GM19324 (cell line): ENCODE measurements at regions not wholly inside any gene's neighbourhood (a gene's known extent, or its start where the extent isn't known, plus 50 kb on each side); places are given as distances from the start of the nearest gene placed in this dataset.
"Not testable (repeated sequence)": the region's sequence is repeated elsewhere in the genome, so short reads cannot be mapped to it uniquely, and the experiment has no call there.

Experiments used
- ATAC-seq: cut with Tn5 transposase; IDR thresholded peaks from one replicate; pipeline ENCODE4 v1.9.1; 2021; ENCODE audit warnings: mild to moderate bottlenecking, moderate library complexity; ENCODE audit not compliant: unreplicated experiment, low FRiP score

DNA sequence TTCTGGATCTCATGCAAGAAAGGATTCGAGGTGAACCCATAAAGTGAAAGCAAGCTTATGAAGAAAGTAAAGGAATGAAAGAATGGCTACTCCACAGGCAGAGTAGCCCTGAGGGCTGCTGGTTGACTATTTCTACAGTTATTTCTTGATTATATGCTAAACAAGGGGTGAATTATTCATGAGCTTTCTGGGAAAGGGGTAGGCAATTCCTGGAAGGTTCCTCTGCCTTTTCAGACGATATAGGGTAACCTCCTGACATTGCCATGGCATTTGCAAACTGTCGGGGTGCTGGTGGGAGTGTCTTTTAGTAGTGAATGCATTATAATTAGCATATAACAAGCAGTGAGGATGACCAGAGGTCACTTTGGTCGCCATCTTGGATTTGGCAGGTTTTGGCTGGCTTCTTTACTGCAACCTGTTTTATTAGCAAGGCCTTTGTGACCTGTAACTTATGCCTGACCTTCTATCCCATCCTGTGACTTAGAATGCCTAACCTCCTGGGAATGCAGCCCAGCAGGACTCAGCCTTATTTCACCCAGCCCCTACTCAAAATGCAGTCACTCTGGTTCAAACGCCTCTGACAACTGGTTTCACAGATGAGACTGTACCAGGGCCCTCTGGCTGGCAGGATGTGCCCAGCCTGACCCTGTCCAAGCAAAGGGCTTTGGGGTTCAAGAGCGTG lies 157.7 kb upstream of the SFSWAP start:
- no peak for ATAC-seq

DNA sequence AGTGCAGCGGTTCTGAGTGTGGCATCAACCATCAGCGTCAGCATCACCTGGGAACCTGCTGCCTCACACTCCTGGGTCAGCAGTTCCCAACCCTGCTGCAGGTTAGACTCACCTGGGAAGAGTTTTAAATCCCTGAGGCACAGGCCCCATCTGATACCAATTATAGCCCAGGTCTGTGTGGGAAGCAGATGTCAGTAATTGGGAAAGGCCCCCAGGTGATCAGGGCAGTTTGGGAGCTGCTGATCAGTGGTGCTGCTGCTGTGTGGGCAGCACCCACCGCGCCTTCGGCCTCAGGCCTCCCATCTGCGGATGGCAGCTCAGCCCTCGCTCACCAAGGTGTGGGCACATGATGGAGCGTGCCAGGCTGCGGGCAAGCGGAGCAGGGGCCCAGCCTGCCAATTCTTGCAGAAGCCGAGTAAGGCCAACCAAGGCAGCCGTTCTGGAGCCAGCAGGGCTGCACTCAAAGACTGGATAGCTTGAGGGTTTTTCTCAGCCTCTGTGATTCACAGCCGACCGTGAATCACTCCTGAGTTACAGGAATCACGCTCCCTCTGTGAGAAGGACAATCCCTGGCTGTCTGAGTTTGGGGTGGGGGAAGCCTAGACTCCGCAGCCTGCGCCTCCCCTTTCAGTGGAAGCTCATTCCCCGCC lies 155.6 kb upstream of the SFSWAP start:
- no peak for ATAC-seq

DNA sequence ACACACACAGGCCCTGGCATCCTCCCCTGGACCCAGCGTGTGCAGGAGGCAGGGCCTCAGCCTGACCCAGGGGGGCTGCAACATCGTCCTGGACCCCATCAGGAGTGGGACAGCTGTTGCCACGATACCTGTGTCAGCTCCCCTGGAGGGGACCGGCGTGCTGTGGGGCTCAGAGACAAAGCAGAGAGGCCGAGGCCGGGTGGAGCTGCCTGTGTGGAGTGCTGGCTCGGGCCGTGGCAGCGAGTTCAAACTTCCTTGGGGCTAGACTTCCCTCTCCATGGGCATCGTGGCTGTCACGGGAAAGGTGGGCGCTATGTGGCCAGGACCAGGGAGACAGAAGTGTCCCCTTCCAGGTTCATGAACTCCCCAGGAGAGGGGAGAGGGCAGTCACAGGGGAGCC lies 155.0 kb upstream of the SFSWAP start:
- ATAC-seq: no peak

DNA sequence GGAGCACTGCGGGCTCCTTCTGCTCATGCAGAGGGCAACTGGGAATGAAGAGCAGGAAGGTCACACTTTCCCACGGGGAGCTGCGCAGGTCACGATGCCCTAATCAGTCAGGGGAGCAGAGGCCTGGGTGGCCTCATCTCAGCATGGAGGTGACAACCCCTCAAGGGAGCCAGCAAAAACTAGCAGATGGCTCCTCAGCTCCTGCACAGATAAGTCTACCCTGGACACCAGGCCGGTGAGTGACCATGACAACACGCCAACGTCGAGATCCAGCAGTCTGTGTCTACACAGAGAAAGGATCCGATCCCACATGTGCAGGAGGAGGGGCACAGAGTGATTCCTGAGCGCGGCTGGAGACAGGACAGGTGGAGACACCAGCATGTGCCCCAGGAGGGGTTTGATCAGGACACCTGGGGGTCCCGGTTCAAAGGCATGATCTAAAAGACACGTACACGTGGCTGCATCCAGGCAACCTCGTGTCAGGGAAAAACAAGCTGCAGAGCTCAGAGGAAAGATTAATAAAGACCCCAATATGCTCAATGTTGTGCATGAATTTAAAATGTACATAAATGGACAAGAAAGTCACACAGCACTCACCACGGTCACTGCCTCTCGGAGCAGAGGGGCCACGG lies 153.7 kb upstream of the SFSWAP start:
- ATAC-seq: no peak

DNA sequence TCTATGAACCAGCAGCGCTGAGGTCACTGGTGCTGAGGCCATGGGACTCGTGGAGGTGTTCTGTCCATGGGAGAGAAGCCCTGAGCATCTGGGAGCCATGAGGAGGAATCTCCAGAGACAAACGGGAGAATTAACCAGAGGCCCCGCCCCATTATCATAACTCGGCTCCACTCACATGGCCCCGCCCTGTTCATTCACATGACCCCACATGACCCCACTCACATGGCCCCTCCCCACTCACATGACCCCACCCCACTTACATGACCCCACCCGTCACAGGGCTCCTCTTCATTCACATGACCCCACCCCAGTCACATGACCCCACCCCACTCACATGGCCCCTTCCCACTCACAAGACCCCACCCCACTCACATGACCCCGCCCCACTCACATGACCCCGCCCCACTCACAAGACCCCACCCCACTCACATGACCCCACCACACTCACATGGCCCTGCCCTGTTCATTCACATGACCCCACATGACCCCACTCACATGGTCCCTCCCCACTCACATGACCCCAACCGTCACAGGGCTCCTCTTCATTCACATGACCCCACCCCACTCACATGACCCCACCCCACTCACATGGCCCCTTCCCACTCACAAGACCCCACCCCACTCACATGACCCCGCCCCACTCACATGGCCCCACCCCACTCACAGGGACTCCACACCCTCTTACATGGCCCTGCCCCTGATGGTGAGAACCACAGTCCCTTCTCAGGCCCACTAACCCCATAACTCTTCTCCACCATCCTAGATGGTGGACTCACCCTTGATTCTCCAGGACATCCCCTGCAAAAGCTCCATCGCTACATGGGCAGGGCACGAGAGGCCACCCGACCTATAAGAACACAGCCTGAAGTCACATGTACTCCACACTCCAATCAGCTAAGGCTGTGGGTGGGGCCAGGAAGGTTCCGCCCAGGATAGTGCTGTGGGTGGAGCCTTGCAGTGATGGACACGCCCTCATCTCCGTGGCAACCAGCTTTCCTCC lies 151.1 kb upstream of the SFSWAP start:
- no peak for ATAC-seq

DNA sequence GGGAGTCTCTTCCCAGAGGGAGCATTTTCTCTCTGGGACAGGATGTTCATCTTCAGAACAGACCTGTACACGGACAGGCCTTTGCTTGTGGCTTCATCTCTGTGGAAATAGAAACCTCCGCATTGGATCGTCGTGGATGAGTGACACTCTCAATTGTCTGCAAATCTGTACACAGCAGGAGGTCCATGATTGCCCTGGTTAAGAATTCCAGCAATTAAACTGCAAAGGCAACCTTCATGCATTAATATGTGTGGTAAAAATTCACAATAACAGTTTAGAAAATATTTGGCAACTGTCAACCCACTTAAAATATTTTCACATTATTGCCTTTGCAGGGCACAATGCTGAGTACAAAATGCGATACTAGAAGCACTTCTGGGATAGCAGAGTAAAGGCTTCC lies 149.8 kb upstream of the SFSWAP start:
- ATAC-seq: no peak

DNA sequence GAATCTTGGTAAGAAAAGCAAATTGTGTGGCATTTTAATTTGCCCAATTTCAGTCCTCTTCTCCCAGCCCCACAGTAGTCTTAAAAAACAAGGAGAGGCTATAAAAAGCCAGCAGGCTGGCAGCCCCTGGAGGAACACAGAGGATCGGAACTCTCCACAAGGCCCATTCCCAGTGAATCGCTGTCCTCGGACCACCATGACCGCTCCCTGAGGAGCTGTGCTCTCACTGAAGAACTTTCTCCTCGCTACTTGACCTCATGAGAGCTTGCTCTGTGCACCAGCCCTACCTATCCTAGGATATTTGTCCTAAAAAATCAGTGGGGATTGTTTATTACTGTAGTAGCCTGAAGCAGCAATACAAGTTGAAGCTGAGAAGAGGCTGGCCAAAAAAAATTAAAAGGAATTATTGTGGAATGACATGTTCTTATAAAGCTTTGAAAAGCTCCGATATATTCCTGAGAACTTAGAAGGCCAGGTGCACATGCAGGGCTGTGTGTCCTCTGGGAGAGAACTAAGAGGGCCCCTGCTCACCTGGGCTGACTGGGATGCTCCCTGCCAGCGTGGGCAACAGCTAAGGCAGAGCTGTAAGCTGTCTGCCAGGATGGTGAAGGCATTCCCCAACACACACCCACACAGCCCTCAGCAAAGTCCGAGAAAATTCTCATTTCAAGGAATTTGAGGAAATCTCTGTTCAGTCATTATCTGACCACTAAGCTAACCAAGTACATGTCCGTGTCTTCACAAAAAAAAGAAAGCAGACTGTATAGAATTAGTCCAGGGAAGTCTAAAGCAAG lies 148.8 kb upstream of the SFSWAP start:
- no peak for ATAC-seq

DNA sequence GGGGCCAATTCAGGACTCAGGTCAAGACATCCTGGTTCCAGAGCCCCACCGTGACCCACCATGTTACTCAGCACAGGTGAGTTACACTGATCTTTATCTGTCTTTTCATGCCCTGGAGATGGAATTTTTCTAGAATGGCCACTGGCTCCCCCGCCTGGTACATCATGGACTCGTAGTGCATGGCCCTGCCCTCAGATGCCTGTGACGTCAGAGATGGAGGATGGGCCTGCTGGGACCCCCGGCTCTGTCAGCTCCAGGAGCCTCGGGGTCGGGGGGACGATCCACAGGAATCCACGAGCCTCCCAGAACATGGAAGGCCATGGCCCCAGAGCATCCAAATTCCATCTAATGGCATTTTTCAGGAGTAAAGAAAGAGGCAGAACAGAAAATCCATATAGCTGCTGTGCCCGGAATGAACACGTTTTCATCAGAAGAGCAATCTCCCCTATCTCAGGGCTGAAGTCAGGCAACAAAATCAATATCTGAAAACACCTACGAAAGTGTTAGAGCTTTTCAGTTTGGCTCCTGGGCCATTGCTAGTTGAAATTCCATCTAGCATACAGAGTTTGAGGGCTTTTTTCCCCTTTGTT lies 146.7 kb upstream of the SFSWAP start:
- ATAC-seq: not testable (repeated sequence)

DNA sequence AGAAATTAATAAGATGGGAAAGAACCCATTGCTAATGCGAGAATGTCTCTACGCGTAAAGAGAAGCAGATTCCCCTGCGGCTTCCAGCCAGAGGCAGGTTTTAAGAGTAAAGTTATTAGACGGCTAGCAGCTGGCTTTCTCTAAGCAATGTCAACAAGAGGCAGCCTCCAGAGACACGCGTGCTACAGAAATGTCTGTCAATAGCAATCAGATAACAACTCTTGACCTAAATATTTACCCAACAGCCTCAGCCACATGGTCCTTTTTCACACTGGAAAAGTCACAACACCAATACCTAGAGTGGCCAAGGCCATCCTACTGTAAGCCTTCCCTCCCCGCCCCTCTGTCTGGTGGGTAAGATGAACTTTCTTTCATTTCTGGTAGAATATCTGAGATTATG lies 146.0 kb upstream of the SFSWAP start:
- ATAC-seq: no peak

DNA sequence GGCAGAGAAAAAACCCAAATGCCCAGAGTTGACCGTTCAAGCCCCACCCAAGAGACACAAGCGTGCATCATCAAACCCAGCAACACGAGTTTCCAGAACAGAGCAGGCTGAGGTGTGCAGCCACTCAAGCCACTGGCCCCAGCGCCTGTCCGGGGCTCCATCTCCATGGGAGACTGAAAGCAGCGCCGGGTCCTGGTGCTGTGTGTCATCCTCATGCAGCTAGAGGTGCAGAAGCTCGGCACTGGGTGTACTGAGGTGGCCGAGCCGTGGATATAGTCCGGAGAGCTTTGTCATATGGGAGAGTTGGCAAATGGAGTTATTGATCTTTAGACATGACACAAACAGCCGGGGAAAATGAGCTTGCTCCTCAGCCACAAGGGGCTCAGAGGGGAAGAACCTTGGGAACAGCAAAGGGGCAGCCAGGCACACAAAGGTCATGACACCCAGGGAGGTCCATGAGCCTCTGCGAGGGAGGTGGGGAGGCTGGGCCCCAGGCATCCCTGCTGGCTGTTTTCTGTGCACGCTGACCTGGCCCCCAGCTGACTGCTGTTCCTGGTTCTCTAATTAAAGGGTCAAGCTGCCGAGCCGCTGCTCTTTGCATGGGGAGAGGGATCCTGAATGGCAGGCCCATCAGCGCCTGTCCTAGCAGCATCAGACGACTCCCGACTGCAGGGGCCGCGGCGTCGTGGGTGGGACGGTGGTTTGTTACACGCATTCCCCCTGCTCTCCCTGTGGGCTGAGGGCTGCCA lies 145.4 kb upstream of the SFSWAP start:
- no peak for ATAC-seq

DNA sequence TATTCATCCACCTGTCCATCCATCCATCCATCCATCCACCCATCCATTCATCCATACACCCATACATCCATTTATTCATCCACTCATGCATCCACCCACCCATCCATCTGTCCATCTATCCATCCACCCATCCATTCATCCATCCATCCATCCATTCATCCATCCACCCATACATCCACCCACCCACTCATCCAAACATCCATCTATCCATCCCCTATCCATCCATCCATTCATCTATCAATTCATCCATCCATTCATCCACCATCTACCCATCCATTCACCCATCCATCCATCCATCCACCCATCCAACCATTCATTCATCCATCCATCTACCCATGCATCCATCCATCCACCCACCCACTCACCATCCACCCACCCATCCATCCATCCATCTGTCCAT lies 142.6 kb upstream of the SFSWAP start:
- no peak for ATAC-seq

DNA sequence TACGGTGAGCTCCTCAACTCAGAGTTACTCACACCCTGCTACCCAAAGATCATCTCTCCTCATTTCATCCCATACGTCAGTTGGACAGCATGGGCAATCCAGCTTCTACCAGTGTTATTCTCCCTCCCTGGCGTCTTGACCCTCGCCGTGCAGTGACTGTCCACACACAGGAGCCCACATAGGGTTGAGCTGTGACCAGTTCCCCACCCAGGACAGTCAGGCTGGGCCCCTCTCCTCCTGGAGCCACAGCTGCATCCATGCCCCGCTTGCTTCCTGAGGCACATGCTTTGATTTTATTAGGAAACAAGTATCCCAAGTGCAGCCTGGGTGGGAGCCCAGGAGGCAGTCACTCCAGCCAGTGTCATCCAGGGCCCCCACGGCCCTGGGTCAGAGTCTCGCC lies 140.3 kb upstream of the SFSWAP start:
- no peak for ATAC-seq

DNA sequence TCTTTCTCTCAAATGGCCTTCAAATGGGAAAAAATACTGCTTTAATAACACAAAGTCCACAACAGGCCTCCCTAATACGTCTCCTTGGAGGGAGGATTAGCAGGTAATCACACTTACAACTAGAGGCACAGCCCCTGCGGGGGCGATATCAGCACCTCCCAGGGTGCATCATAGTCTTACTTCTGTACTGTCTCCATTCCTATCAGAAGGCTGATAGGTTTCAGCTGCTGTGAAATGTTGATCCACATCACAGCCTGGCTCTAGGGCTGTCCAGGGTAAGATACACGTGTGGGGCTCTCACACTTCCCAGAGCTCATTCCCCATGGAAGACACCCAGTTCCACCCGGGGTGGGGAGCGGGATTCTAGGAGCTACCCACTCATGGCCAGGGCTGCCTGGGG lies 139.1 kb upstream of the SFSWAP start:
- ATAC-seq: no peak

DNA sequence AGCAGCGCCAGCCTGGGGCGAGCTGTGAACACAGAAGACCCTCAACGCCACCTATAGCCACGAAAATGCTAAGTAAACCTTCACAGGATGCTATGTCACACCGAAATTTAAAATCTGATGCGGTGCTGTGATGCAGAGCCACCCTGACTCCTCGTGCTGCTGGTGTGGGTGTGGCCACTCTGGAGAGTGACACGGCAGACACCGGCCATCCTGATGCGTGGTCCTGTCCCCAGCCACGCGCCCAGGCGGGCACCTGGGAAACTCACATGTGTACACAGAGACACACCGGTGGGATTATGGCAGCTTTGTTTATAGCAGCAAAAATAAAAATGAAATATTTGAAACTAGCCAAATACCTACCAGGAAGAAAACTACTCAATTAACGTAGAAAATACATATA lies 138.3 kb upstream of the SFSWAP start:
- no peak for ATAC-seq

DNA sequence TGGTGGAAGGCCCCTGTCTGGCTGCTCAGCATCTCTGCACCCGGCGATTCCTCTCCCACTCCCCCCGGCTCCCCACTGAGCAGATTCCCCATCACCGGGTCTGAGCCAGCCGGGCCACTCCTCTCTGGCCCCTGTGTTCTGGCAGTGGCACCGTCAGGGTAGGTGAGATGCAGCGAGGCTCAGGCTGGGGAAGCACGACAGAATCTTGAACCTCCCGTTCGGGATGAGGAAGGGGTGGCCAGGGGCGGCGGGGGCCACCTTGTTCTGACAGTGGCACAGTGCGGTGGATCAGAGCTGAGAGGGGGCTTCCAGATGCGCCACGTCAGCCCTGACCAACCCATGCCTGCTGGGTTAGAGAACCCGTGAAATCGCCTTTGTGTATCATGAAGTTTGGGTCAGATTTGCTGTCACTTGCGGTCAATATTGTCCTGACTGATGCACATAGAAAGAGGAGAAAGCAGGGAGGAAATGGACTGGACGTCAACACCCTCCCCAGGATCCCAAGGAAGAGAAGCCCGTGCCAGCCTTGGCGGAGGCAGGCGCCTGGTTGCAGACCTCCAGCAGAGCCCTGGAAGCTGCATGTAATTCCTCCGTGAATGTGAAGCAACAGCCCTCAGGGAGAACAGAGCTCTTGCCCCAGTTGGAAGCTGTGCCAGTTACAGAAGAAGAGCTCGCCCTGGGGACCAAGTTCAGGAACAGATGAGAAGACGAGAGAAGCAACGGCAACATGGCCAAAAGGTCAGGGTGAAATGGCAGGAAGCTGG lies 137.1 kb upstream of the SFSWAP start:
- ATAC-seq: no peak

DNA sequence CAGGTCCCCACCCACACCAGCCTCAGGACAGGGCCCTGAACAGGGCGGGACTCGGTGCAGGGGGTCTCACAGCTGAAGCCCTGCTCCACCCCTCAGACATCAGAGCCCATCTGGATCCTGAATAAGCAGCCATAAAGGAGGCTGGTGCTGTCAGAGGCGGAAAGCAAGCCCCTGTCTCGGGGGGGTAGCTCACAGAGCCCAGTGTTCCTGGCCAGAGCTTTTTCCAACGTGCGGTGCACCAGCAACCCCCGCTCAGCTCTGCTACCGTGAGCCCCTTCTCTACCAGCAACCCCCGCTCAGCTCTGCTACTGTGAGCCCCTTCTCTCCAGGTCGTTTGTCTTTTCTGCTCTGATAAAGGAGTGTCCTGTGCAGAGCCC lies 136.5 kb upstream of the SFSWAP start:
- no peak for ATAC-seq

DNA sequence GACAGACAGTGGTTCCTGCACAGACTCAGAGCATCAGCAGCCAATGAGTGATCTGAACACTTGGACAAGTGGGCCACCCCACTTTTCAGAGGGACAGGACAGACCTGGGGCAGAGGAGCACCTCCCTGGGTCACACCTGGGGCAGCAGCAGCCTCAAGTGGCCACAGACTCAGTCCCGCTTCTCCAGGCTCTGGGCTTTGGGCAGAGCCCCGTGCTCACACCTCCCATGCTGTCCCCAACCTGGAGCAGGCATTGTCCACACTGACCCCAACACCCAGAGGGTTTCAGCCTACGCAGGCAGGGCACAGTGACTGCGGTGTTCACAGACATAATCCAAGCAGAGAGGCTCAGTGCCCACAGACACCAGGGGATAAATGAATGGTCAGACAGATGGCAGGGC lies 135.5 kb upstream of the SFSWAP start:
- no peak for ATAC-seq

DNA sequence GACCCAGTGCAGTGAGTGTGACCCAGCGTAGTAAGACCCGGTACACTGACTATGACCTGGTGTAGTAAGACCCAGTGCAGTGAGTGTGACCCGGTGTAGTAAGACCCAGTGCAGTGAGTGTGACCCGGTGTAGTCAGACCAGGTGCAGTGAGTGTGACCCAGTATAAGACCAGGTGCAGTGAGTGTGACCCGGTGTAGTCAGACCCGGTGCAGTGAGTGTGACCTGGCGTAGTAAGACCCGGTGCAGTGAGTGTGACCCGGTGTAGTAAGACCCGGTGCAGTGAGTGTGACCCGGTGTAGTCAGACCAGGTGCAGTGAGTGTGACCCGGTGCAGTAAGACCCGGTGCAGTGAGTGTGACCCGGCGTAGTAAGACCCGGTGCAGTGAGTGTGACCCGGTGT lies 134.2 kb upstream of the SFSWAP start:
- not testable (repeated sequence) for ATAC-seq
